ENCODE measurements at regions not wholly inside any gene's neighbourhood (a gene's known extent, or its start where the extent isn't known, plus 50 kb on each side); places are given as distances from the start of the nearest gene placed in this dataset.

- in situ Hi-C loops (cut with MboI; ENCODE audit: low pct_unique_long_range_greater_than_20kb in 2 of 9, low sequenced_read_pairs in 9 of 9, unreplicated experiment in 9 of 9) = no loop called here
- 89 to 94% methylated on average over 4 to 6 of the region's 8 CpGs; no CpG with 5 or more reads in 8 of the 10 experiments for WGBS, 10 experiments
- Histone ChIP-seq H3K4me3 (no peak overlapping the region), H3K27ac (no peak overlapping the region), H3K4me1 (replicated peaks in 1 of 2) (peaks cover 14 to 21% of the 10 kb centered on the region in 2 donors)
- no peak for ATAC-seq (replicated peaks in 6 of 8)
These were observed 152.0 kb downstream of the FBLN2 start for GRCh38 chr3:13700889-13701288.

- 0 to 48% (median 31%) methylated on average over 1 to 5 of the region's 7 CpGs; no CpG with 5 or more reads in 3 of the 10 experiments for WGBS, 10 experiments
- peak in 1 of 8 experiments; percentile 10 for ATAC-seq (replicated peaks in 6 of 8)
- in situ Hi-C loops (cut with MboI; ENCODE audit: low pct_unique_long_range_greater_than_20kb in 2 of 9, low sequenced_read_pairs in 9 of 9, unreplicated experiment in 9 of 9) = no loop called here
These were observed 151.4 kb downstream of the FBLN2 start for GRCh38 chr3:13700362-13700761.

GRCh38 chr3:13696699-13697098, 147.8 kb downstream of the FBLN2 start:
- in situ Hi-C loops (cut with MboI; ENCODE audit: low pct_unique_long_range_greater_than_20kb in 2 of 9, low sequenced_read_pairs in 9 of 9, unreplicated experiment in 9 of 9) = no loop called here
- H3K4me3 ChIP-seq = no peak overlapping the region
- H3K27ac ChIP-seq = no peak overlapping the region
- no peak for ATAC-seq (replicated peaks in 6 of 8)
- WGBS, 10 experiments = 0 to 83% (median 31%) methylated on average over 1 of the region's 2 CpGs; no CpG with 5 or more reads in 6 of the 10 experiments
- peaks cover 14 to 21% of the 10 kb centered on the region in 2 donors for H3K4me1 ChIP-seq (replicated peaks in 1 of 2)

More at GRCh38 chr3:13700362-13700761, 151.4 kb downstream of the FBLN2 start:
- no peak overlapping the region for H3K4me3 ChIP-seq
- peaks cover 14 to 21% of the 10 kb centered on the region in 2 donors for H3K4me1 ChIP-seq (replicated peaks in 1 of 2)
- H3K27ac ChIP-seq = no peak overlapping the region

GRCh38 chr3:13693441-13693840, 144.5 kb downstream of the FBLN2 start:
- WGBS, 10 experiments = 13 to 89% (median 70%) methylated on average over 1 to 3 of the region's 3 CpGs; no CpG with 5 or more reads in 3 of the 10 experiments
- Histone ChIP-seq H3K27ac (no peak overlapping the region), H3K4me1 (replicated peaks in 1 of 2) (peaks cover 8% of the 10 kb centered on the region in 2 donors), H3K4me3 (no peak overlapping the region)
- no peak for ATAC-seq (replicated peaks in 6 of 8)
- in situ Hi-C loops (cut with MboI; ENCODE audit: low pct_unique_long_range_greater_than_20kb in 2 of 9, low sequenced_read_pairs in 9 of 9, unreplicated experiment in 9 of 9) = no loop called here

- peaks cover 22 to 23% of the 10 kb centered on the region in 2 donors for H3K4me1 ChIP-seq (replicated peaks in 1 of 2)
- 0 to 100% (median 55%) methylated on average over 1 to 2 of the region's 2 CpGs; no CpG with 5 or more reads in 1 of the 10 experiments for WGBS, 10 experiments
- H3K4me3 ChIP-seq = no peak overlapping the region
- ATAC-seq (replicated peaks in 6 of 8) = no peak
- in situ Hi-C loops (cut with MboI; ENCODE audit: low pct_unique_long_range_greater_than_20kb in 2 of 9, low sequenced_read_pairs in 9 of 9, unreplicated experiment in 9 of 9) = no loop called here
- H3K27ac ChIP-seq = no peak overlapping the region
These were observed 141.7 kb downstream of the FBLN2 start for GRCh38 chr3:13690636-13691035.

GRCh38 chr3:13689373-13690260, 140.7 kb downstream of the FBLN2 start:
- 0 to 100% (median 90%) methylated on average over 1 to 7 of the region's 9 CpGs; no CpG with 5 or more reads in 4 of the 10 experiments for WGBS, 10 experiments
- no peak overlapping the region for H3K4me3 ChIP-seq
- ATAC-seq (replicated peaks in 6 of 8) = no peak
- no peak overlapping the region for H3K27ac ChIP-seq
- in situ Hi-C loops (cut with MboI; ENCODE audit: low pct_unique_long_range_greater_than_20kb in 2 of 9, low sequenced_read_pairs in 9 of 9, unreplicated experiment in 9 of 9) = no loop called here
- peaks cover 22 to 30% of the 10 kb centered on the region in 2 donors for H3K4me1 ChIP-seq (replicated peaks in 1 of 2)

GRCh38 chr3:13688824-13689223, 139.9 kb downstream of the FBLN2 start:
- Histone ChIP-seq H3K4me1 (replicated peaks in 1 of 2) (peaks cover 22 to 36% of the 10 kb centered on the region in 2 donors), H3K4me3 (no peak overlapping the region), H3K27ac (no peak overlapping the region)
- ATAC-seq (replicated peaks in 6 of 8) = no peak
- WGBS, 10 experiments = 50 to 100% (median 84%) methylated on average over 1 to 6 of the region's 7 CpGs; no CpG with 5 or more reads in 2 of the 10 experiments
- in situ Hi-C loops (cut with MboI; ENCODE audit: low pct_unique_long_range_greater_than_20kb in 2 of 9, low sequenced_read_pairs in 9 of 9, unreplicated experiment in 9 of 9) = no loop called here

- Histone ChIP-seq H3K27ac (peak overlapping the region in 1 of 2 donors; percentile 23), H3K4me3 (no peak overlapping the region)
These were observed 139.1 kb downstream of the FBLN2 start for GRCh38 chr3:13688034-13688433.

More at GRCh38 chr3:13688034-13688433, 139.1 kb downstream of the FBLN2 start:
- peaks cover 22 to 36% of the 10 kb centered on the region in 2 donors for H3K4me1 ChIP-seq (replicated peaks in 1 of 2)
- in situ Hi-C loops (cut with MboI; ENCODE audit: low pct_unique_long_range_greater_than_20kb in 2 of 9, low sequenced_read_pairs in 9 of 9, unreplicated experiment in 9 of 9) = no loop called here
- ATAC-seq (replicated peaks in 6 of 8) = no peak
- 18 to 83% (median 44%) methylated on average over 2 to 6 of the region's 8 CpGs; no CpG with 5 or more reads in 3 of the 10 experiments for WGBS, 10 experiments

Data from motor neuron (in vitro differentiated cells).